ENCODE measurements at regions not wholly inside any gene's neighbourhood (a gene's known extent, or its start where the extent isn't known, plus 50 kb on each side); places are given as distances from the start of the nearest gene placed in this dataset.
A peak's percentile ranks its signal among the peaks of the same experiment; 100 is the strongest.

DNA sequence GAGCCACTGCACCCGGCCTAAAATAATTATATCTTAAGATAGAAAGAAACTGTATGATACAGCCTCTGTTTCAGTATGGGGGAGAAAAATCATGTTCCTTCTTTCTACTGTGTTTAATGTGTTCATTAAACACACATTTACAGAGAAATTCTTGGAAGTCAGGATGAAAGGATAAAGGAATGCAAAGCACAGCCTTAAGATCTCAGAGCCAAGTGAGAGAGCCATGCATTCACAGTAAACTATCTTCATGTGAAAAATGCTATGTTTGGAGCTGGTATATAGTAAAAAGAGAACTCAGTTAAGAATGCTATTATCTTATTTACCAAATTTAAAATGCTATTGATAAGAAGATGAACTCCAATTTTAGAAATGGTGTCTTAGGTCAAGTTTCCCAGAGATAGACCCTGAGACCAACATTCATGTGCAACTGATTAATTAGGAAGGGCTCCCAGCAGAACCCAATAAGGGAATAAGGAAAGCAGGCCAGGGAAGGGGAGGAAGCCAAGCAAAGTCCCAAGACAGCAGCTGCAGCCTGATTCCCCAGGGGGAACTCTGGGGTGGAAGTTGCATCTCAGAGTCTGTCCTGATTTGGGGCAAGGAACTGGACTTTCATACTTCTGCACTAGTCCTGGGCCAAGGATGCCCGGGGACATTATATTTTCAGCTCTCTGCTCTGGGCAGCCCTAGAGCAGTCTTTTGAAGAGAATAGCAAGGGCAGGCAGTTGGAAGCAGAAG lies 130.0 kb upstream of the ZNF648 start:
- DNase-seq (ENCODE audit: extremely low spot score, unreplicated experiment), result no peak
- H3K27ac Mint-ChIP-seq, result no peak overlapping the region
- peaks cover 10% of the 10 kb centered on the region for H3K4me1 Mint-ChIP-seq (ENCODE audit: unreplicated experiment)
- no peak overlapping the region for H3K4me3 Mint-ChIP-seq
- no peaks in the 10 kb centered on the region for H3K27me3 Mint-ChIP-seq
- peaks cover 5% of the 10 kb centered on the region for H3K9me3 Mint-ChIP-seq
- H3K36me3 Mint-ChIP-seq, result no peaks in the 10 kb centered on the region
- TF ChIP-seq, protein P1, sequence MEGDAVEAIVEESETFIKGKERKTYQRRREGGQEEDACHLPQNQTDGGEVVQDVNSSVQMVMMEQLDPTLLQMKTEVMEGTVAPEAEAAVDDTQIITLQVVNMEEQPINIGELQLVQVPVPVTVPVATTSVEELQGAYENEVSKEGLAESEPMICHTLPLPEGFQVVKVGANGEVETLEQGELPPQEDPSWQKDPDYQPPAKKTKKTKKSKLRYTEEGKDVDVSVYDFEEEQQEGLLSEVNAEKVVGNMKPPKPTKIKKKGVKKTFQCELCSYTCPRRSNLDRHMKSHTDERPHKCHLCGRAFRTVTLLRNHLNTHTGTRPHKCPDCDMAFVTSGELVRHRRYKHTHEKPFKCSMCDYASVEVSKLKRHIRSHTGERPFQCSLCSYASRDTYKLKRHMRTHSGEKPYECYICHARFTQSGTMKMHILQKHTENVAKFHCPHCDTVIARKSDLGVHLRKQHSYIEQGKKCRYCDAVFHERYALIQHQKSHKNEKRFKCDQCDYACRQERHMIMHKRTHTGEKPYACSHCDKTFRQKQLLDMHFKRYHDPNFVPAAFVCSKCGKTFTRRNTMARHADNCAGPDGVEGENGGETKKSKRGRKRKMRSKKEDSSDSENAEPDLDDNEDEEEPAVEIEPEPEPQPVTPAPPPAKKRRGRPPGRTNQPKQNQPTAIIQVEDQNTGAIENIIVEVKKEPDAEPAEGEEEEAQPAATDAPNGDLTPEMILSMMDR (conservative IDR thresholded peaks at IDR 0.05), result no peak

DNA sequence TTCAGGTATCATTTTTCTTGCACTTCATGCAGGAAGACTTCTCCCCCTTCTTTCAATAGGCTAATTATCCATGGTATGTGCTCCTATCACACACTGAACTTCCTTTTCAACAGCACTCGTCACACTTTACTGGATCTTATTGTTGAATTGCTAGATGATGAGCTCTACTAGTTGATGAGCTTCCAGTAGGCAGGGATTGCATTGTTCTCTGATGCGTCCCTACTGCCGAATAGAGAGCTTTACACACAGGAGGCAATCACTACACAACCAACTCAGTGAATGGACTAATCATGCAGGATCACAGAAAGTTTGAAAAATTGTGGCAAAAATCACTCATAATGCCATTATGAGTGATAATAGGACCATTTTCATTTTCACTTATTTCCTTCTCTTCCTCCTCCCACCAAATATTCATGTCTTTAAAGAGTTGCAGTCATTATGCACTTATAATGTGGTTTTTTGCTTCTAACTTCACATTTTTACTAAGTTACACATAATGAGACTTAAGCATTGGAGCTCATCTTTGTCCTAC lies 128.1 kb upstream of the ZNF648 start:
- H3K36me3 Mint-ChIP-seq, result no peaks in the 10 kb centered on the region
- no peaks in the 10 kb centered on the region for H3K27me3 Mint-ChIP-seq
- H3K27ac Mint-ChIP-seq, result no peak overlapping the region
- TF ChIP-seq, protein P1 (conservative IDR thresholded peaks at IDR 0.05), result no peak
- H3K4me1 Mint-ChIP-seq (ENCODE audit: unreplicated experiment), result peaks cover 23% of the 10 kb centered on the region
- DNase-seq (ENCODE audit: extremely low spot score, unreplicated experiment), result no peak
- H3K9me3 Mint-ChIP-seq, result peaks cover 5% of the 10 kb centered on the region
- H3K4me3 Mint-ChIP-seq, result no peak overlapping the region

DNA sequence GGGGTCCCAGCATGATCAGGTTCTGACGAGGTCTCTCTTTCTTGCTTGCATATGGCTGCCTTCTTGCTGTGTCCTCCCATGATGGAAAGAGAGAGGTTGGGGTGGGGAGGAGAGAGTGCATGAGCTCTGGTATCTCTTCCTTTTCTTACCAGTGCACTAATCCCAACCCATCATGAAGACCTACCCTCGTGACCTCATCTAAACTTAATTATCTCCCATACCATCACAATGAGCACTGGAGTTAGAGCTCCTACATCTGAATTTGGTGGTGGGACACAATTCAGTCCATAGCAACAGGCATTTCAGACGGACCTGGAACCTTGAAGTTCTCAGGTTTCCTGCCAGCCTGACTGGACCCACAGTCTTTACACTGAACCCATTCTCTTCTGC lies 125.2 kb upstream of the ZNF648 start:
- H3K36me3 Mint-ChIP-seq, result no peaks in the 10 kb centered on the region
- H3K9me3 Mint-ChIP-seq, result peaks cover 5% of the 10 kb centered on the region
- H3K4me3 Mint-ChIP-seq, result no peak overlapping the region
- no peak for DNase-seq (ENCODE audit: extremely low spot score, unreplicated experiment)
- peak overlapping the region; percentile 9 for H3K27ac Mint-ChIP-seq
- H3K4me1 Mint-ChIP-seq (ENCODE audit: unreplicated experiment), result peaks cover 23% of the 10 kb centered on the region
- TF ChIP-seq, protein P1 (conservative IDR thresholded peaks at IDR 0.05), result no peak
- H3K27me3 Mint-ChIP-seq, result no peaks in the 10 kb centered on the region

DNA sequence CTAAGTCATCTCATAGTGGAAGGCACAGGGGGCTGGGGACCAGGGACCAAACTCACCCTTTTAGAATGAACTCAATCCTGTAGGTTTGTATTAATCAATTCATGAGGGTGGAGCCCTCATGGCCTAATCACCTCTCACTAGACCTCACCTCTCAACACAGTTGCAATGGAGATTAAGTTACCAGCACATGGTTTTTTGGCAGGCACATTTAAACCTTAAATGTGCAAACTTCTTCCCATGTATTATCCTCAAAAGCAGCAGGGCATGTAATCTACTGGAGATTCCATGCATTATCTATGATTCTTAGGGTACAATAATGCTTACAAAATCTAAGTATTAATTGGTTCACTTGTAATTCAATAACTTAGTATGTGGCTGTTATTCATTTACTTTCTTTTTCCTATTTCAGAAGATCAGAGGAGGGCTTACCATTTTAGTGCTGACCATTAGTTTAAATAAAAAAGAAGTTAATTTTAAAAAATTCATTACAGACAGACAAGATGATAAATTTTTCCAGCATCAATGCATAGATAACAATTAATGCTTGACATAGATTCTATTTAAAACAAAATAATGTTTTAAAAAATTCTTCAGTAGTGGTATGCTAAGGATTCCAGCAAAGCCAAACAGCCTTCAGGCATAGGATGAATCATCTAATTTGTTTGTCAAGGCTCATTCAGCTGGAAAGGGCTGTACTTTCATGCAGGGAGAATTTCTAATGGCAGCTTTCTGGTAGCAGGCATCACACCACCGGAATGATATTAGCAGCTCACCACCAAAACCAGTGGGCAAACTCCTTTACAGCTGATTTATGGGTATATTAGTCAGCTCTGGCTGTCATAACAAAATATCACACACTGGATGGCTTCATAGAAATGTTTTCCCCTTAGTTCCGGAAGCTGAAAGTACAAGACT lies 124.6 kb upstream of the ZNF648 start:
- no peak for DNase-seq (ENCODE audit: extremely low spot score, unreplicated experiment)
- no peaks in the 10 kb centered on the region for H3K27me3 Mint-ChIP-seq
- H3K9me3 Mint-ChIP-seq, result peaks cover 5% of the 10 kb centered on the region
- no peaks in the 10 kb centered on the region for H3K36me3 Mint-ChIP-seq
- no peak overlapping the region for H3K4me3 Mint-ChIP-seq
- TF ChIP-seq, protein P1 (conservative IDR thresholded peaks at IDR 0.05), result no peak
- H3K4me1 Mint-ChIP-seq (ENCODE audit: unreplicated experiment), result peaks cover 23% of the 10 kb centered on the region
- peak overlapping the region; percentile 9 for H3K27ac Mint-ChIP-seq

DNA sequence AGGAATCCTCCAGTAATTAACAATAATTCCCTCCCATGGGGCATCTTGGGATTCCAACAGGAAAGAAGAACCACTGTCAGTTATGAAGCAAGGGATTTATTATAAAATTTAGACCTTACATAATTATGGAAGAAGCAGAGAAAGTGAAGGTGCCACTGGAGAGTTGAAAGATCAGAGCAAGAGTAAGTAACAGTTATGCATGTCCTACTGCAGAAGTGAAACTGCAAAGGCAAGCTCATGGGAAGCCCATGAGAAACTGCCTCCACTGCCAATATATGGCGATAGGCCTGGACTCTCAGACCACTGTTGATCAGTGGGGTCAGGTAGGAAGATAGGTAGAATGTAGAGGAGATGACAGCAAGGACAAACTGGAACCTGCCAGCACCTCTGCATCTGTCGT lies 123.6 kb upstream of the ZNF648 start:
- no peak overlapping the region for H3K4me3 Mint-ChIP-seq
- H3K27me3 Mint-ChIP-seq, result no peaks in the 10 kb centered on the region
- no peak overlapping the region for H3K27ac Mint-ChIP-seq
- DNase-seq (ENCODE audit: extremely low spot score, unreplicated experiment), result no peak
- H3K9me3 Mint-ChIP-seq, result peaks cover 5% of the 10 kb centered on the region
- H3K4me1 Mint-ChIP-seq (ENCODE audit: unreplicated experiment), result peaks cover 23% of the 10 kb centered on the region
- TF ChIP-seq, protein P1 (conservative IDR thresholded peaks at IDR 0.05), result no peak
- no peaks in the 10 kb centered on the region for H3K36me3 Mint-ChIP-seq
